Peyer's patch (tissue), 4 donors: ENCODE measurements at regions not wholly inside any gene's neighbourhood (a gene's known extent, or its start where the extent isn't known, plus 50 kb on each side); places are given as distances from the start of the nearest gene placed in this dataset.

ENCODE experiments used
- CTCF ChIP-seq, 6 experiments: fragments of 450-650 bp in 4 of 6; fragments of 200-600 bp in 2 of 6; sonication (generic) in 1 of 6; IDR thresholded peaks; one replicate each; pipeline ENCODE4 v1.5.1; 2017 to 2019; ENCODE audit warnings: antibody characterized with exemption in 6 of 6, mild to moderate bottlenecking in 3 of 6, moderate library complexity in 1 of 6
- POLR2A ChIP-seq, 2 donors: fragments of 450-650 bp; IDR thresholded peaks; one replicate each; pipeline ENCODE4 v1.5.1; 2017; ENCODE audit warnings: antibody characterized with exemption in 2 of 2, mild to moderate bottlenecking in 2 of 2, moderate library complexity in 2 of 2

GRCh38 chr7:119937745-119938144 is 335.2 kb upstream of the KCND2 start:
- TF ChIP-seq CTCF (IDR thresholded peaks at IDR 0.05) = no peak
- no peak for TF ChIP-seq POLR2A (IDR thresholded peaks at IDR 0.05)
